Stimulated activated CD4-positive, alpha-beta T cell treated with anti-CD3 and anti-CD28 coated beads, Interleukin-1b, Interleukin-23, amount 100 ng/mL, for 1 hour (primary cell): ENCODE measurements at regions not wholly inside any gene's neighbourhood (a gene's known extent, or its start where the extent isn't known, plus 50 kb on each side); places are given as distances from the start of the nearest gene placed in this dataset.

Source experiments
- DNase-seq, 2 donors: peaks; one replicate each; pipeline ENCODE4 v3.0.0-alpha.2; 2020; ENCODE audit warnings: low read depth in 2 of 2

GRCh38 chr16:73364413-73364812 lies 316.5 kb upstream of the ZFHX3 start:
- no peak for DNase-seq

GRCh38 chr16:73361061-73361460 lies 313.1 kb upstream of the ZFHX3 start:
- no peak for DNase-seq

GRCh38 chr16:73356401-73357079 lies 308.6 kb upstream of the ZFHX3 start:
- DNase-seq, result no peak

- DNase-seq, result no peak
Observed at GRCh38 chr16:73355981-73356380, 308.1 kb upstream of the ZFHX3 start.

GRCh38 chr16:73354434-73354833 lies 306.5 kb upstream of the ZFHX3 start:
- DNase-seq, result no peak

GRCh38 chr16:73350707-73351452 lies 303.0 kb upstream of the ZFHX3 start:
- no peak for DNase-seq

- DNase-seq, result no peak
Observed at GRCh38 chr16:73347500-73348375, 299.8 kb upstream of the ZFHX3 start.

GRCh38 chr16:73339821-73340220 lies 291.9 kb upstream of the ZFHX3 start:
- DNase-seq, result no peak

- no peak for DNase-seq
Observed at GRCh38 chr16:73337373-73338296, 289.7 kb upstream of the ZFHX3 start.

GRCh38 chr16:73329358-73330286 lies 281.7 kb upstream of the ZFHX3 start:
- no peak for DNase-seq

GRCh38 chr16:73326770-73327470 lies 279.0 kb upstream of the ZFHX3 start:
- DNase-seq, result no peak

GRCh38 chr16:73326221-73326620 lies 278.3 kb upstream of the ZFHX3 start:
- no peak for DNase-seq

GRCh38 chr16:73323880-73324279 lies 276.0 kb upstream of the ZFHX3 start:
- no peak for DNase-seq

- DNase-seq, result no peak
Observed at GRCh38 chr16:73322856-73323255, 274.9 kb upstream of the ZFHX3 start.

GRCh38 chr16:73321853-73322252 lies 273.9 kb upstream of the ZFHX3 start:
- no peak for DNase-seq

- DNase-seq, result no peak
Observed at GRCh38 chr16:73319737-73320136, 271.8 kb upstream of the ZFHX3 start.

GRCh38 chr16:73319261-73319660 lies 271.3 kb upstream of the ZFHX3 start:
- no peak for DNase-seq

GRCh38 chr16:73317321-73317857 lies 269.5 kb upstream of the ZFHX3 start:
- no peak for DNase-seq

GRCh38 chr16:73315645-73316044 lies 267.7 kb upstream of the ZFHX3 start:
- DNase-seq, result no peak
